RWPE2 (cell line): ENCODE measurements at regions not wholly inside any gene's neighbourhood (a gene's known extent, or its start where the extent isn't known, plus 50 kb on each side); places are given as distances from the start of the nearest gene placed in this dataset.

Experiments used
- ATAC-seq: fragments of 200-7000 bp; cut with Tn5 transposase; 3 replicates; pipeline ENCODE4 v1.9.1; 2021; ENCODE audit warnings: low read depth
- DNase-seq: peaks from one replicate; pipeline ENCODE4 v3.0.0-alpha.2; 2020; ENCODE audit warnings: low spot score
- H3K27ac ChIP-seq: fragments of 450-650 bp; 2 replicates; pipeline ENCODE4 v1.5.1; 2017; ENCODE audit warnings: mild to moderate bottlenecking; ENCODE audit not compliant: poor library complexity, severe bottlenecking
- H3K27me3 ChIP-seq: fragments of 250-450 bp; sonication (Bioruptor Pico); 2 replicates; pipeline ENCODE4 v1.5.1; 2021; ENCODE audit warnings: mild to moderate bottlenecking, moderate library complexity; ENCODE audit not compliant: insufficient read depth, poor library complexity, severe bottlenecking
- H3K36me3 ChIP-seq: fragments of 250-450 bp; sonication (Bioruptor Pico); 2 replicates; pipeline ENCODE4 v1.5.1; 2020; ENCODE audit warnings: low read depth, mild to moderate bottlenecking, moderate library complexity
- H3K4me1 ChIP-seq: fragments of 250-450 bp; sonication (Bioruptor Pico); 2 replicates; pipeline ENCODE4 v1.5.1; 2021; ENCODE audit warnings: mild to moderate bottlenecking, moderate library complexity; ENCODE audit not compliant: insufficient read depth, poor library complexity, severe bottlenecking
- H3K4me3 ChIP-seq: fragments of 250-450 bp; sonication (Bioruptor Pico); 2 replicates; pipeline ENCODE4 v1.5.1; 2021; ENCODE audit warnings: mild to moderate bottlenecking, moderate library complexity; ENCODE audit not compliant: severe bottlenecking
- H3K9me3 ChIP-seq: fragments of 250-450 bp; sonication (Bioruptor Pico); 2 replicates; pipeline ENCODE4 v1.5.1; 2021; ENCODE audit warnings: mild to moderate bottlenecking, moderate library complexity; ENCODE audit not compliant: severe bottlenecking
- CTCF ChIP-seq: fragments of 450-650 bp; IDR thresholded peaks from one replicate; pipeline ENCODE4 v1.5.1; 2017; ENCODE audit warnings: mild to moderate bottlenecking, moderate library complexity; ENCODE audit not compliant: poor library complexity, severe bottlenecking

GRCh38 chr6:82573254-82573972 is 209.8 kb downstream of the TPBG start:
- TF ChIP-seq CTCF = no peak
- ATAC-seq (no peak), DNase-seq (no peak)
- no peaks in the 10 kb centered on the region for H3K27me3 ChIP-seq
- H3K4me3 ChIP-seq = no peak overlapping the region
- H3K9me3 ChIP-seq = no peaks in the 10 kb centered on the region
- H3K36me3 ChIP-seq = no peaks in the 10 kb centered on the region
- no peaks in the 10 kb centered on the region for H3K4me1 ChIP-seq
- H3K27ac ChIP-seq = no peak overlapping the region

GRCh38 chr6:82576284-82576683 is 212.7 kb downstream of the TPBG start:
- no peak overlapping the region for H3K27ac ChIP-seq
- TF ChIP-seq CTCF = no peak
- no peaks in the 10 kb centered on the region for H3K27me3 ChIP-seq
- no peak overlapping the region for H3K4me3 ChIP-seq
- DNase-seq (no peak), ATAC-seq (no peak)
- H3K36me3 ChIP-seq = no peaks in the 10 kb centered on the region
- no peaks in the 10 kb centered on the region for H3K9me3 ChIP-seq
- H3K4me1 ChIP-seq = no peaks in the 10 kb centered on the region

DNA sequence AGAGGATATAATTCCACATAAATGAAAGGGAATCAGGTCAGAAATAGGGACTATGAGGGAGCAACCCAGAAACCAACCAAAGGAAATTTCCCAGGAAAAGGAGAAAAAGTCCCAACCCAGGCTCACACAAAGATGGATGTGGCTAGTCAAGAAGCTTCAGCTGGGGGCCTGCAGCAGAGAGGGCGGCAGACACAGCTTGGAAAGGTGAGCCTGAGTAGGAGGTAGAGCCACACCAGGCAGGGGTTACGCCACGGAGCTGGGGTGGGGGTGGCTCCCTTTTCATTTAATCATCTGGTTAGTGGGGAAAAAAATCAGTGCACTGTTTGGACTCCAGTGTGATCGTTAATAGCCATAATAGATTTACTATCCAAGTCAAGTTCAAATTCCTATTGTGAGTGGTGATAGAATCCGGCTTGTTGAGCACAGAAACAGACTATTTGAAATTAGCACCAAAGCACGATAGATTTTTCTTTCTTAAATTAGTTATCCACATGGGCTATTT is 220.6 kb downstream of the TPBG start:
- no peaks in the 10 kb centered on the region for H3K9me3 ChIP-seq
- ATAC-seq (no peak), DNase-seq (no peak)
- no peaks in the 10 kb centered on the region for H3K4me1 ChIP-seq
- no peak overlapping the region for H3K4me3 ChIP-seq
- H3K27ac ChIP-seq = no peak overlapping the region
- TF ChIP-seq CTCF = no peak
- H3K36me3 ChIP-seq = no peaks in the 10 kb centered on the region
- H3K27me3 ChIP-seq = no peaks in the 10 kb centered on the region

- no peak for TF ChIP-seq CTCF
- no peak for ATAC-seq
- H3K4me3 ChIP-seq = no peak overlapping the region
- H3K27me3 ChIP-seq = no peaks in the 10 kb centered on the region
- no peaks in the 10 kb centered on the region for H3K9me3 ChIP-seq
- peaks cover 5% of the 10 kb centered on the region for H3K4me1 ChIP-seq
- H3K36me3 ChIP-seq = no peaks in the 10 kb centered on the region
- no peak for DNase-seq
- no peak overlapping the region for H3K27ac ChIP-seq
These were observed 221.2 kb downstream of the TPBG start for GRCh38 chr6:82584856-82585255.

- no peaks in the 10 kb centered on the region for H3K36me3 ChIP-seq
- no peaks in the 10 kb centered on the region for H3K9me3 ChIP-seq
- H3K27me3 ChIP-seq = no peaks in the 10 kb centered on the region
- peaks cover 6% of the 10 kb centered on the region for H3K4me1 ChIP-seq
- TF ChIP-seq CTCF = peak; percentile 21
- ATAC-seq (no peak; the same call in 2 of the 3 replicates), DNase-seq (no peak)
- no peak overlapping the region for H3K4me3 ChIP-seq
- H3K27ac ChIP-seq = no peak overlapping the region
These were observed 224.4 kb downstream of the TPBG start for GRCh38 chr6:82588020-82588419.
